ENCODE measurements at regions not wholly inside any gene's neighbourhood (a gene's known extent, or its start where the extent isn't known, plus 50 kb on each side); places are given as distances from the start of the nearest gene placed in this dataset.

GRCh38 chr10:4481192-4481591 is 344.8 kb upstream of the AKR1E2 start:
- H3K4me3 Mint-ChIP-seq: no peak overlapping the region
- H3K9me3 Mint-ChIP-seq: peaks cover 5% of the 10 kb centered on the region
- TF ChIP-seq, protein P1, sequence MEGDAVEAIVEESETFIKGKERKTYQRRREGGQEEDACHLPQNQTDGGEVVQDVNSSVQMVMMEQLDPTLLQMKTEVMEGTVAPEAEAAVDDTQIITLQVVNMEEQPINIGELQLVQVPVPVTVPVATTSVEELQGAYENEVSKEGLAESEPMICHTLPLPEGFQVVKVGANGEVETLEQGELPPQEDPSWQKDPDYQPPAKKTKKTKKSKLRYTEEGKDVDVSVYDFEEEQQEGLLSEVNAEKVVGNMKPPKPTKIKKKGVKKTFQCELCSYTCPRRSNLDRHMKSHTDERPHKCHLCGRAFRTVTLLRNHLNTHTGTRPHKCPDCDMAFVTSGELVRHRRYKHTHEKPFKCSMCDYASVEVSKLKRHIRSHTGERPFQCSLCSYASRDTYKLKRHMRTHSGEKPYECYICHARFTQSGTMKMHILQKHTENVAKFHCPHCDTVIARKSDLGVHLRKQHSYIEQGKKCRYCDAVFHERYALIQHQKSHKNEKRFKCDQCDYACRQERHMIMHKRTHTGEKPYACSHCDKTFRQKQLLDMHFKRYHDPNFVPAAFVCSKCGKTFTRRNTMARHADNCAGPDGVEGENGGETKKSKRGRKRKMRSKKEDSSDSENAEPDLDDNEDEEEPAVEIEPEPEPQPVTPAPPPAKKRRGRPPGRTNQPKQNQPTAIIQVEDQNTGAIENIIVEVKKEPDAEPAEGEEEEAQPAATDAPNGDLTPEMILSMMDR (IDR thresholded peaks at IDR 0.05): no peak
- ATAC-seq (ENCODE audit: low read depth): no peak
- no peaks in the 10 kb centered on the region for H3K36me3 Mint-ChIP-seq (ENCODE audit: low read depth)
- POLR2A ChIA-PET: no interaction called here
- H3K27ac Mint-ChIP-seq: peak overlapping the region; percentile 0
- H3K27me3 Mint-ChIP-seq: peaks cover 1% of the 10 kb centered on the region
- CTCF ChIA-PET: no interaction called here
- no peak for DNase-seq
- intact Hi-C loops (cut with micrococcal nuclease): no loop called here
- peaks cover 2% of the 10 kb centered on the region for H3K4me1 Mint-ChIP-seq

DNA sequence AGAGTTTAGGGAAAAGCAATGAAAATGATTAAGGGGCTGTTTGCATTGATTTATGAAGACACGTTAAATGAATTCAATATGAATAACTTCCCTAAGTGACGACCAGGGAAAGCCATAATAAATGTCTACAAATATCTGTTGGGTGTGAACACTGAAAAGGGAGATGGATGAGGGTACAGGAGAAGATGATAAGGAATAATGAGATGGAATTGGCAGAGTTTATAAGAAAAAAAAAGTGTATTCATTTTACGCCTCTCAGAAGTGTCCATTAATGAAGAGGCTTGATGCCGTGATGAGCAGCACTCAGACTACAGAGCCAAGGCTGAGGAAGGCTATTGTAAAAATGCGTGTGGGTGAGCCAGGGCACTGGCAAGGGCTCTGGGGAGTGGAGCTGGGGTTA is 346.7 kb upstream of the AKR1E2 start:
- ATAC-seq (ENCODE audit: low read depth): no peak
- peaks cover 2% of the 10 kb centered on the region for H3K4me1 Mint-ChIP-seq
- POLR2A ChIA-PET: no interaction called here
- H3K9me3 Mint-ChIP-seq: peaks cover 5% of the 10 kb centered on the region
- peaks cover 1% of the 10 kb centered on the region for H3K27me3 Mint-ChIP-seq
- intact Hi-C loops (cut with micrococcal nuclease): no loop called here
- no peaks in the 10 kb centered on the region for H3K36me3 Mint-ChIP-seq (ENCODE audit: low read depth)
- TF ChIP-seq, protein P1 (IDR thresholded peaks at IDR 0.05): no peak
- CTCF ChIA-PET: no interaction called here
- H3K4me3 Mint-ChIP-seq: no peak overlapping the region
- no peak for DNase-seq
- H3K27ac Mint-ChIP-seq: no peak overlapping the region

GRCh38 chr10:4477664-4478063 is 348.3 kb upstream of the AKR1E2 start:
- H3K4me1 Mint-ChIP-seq: peaks cover 2% of the 10 kb centered on the region
- peaks cover 6% of the 10 kb centered on the region for H3K27me3 Mint-ChIP-seq
- H3K27ac Mint-ChIP-seq: no peak overlapping the region
- POLR2A ChIA-PET: no interaction called here
- ATAC-seq (ENCODE audit: low read depth) (no peak), DNase-seq (no peak)
- H3K4me3 Mint-ChIP-seq: no peak overlapping the region
- TF ChIP-seq, protein P1 (IDR thresholded peaks at IDR 0.05): no peak
- intact Hi-C loops (cut with micrococcal nuclease): no loop called here
- H3K36me3 Mint-ChIP-seq (ENCODE audit: low read depth): no peaks in the 10 kb centered on the region
- CTCF ChIA-PET: no interaction called here
- peaks cover 5% of the 10 kb centered on the region for H3K9me3 Mint-ChIP-seq

- Mint-ChIP-seq H3K4me1 (no peaks in the 10 kb centered on the region), H3K9me3 (peaks cover 5% of the 10 kb centered on the region), H3K27me3 (peaks cover 8% of the 10 kb centered on the region), H3K4me3 (no peak overlapping the region), H3K36me3 (ENCODE audit: low read depth) (no peaks in the 10 kb centered on the region), H3K27ac (no peak overlapping the region)
- TF ChIP-seq, protein P1 (IDR thresholded peaks at IDR 0.05): no peak
- CTCF ChIA-PET: no interaction called here
- intact Hi-C loops (cut with micrococcal nuclease): no loop called here
- no peak for DNase-seq
- no peak for ATAC-seq (ENCODE audit: low read depth)
- POLR2A ChIA-PET: no interaction called here
Observed at GRCh38 chr10:4475827-4476490, 350.0 kb upstream of the AKR1E2 start.

- H3K4me3 Mint-ChIP-seq: no peak overlapping the region
Observed at GRCh38 chr10:4474829-4475228, 351.2 kb upstream of the AKR1E2 start.

More at GRCh38 chr10:4474829-4475228, 351.2 kb upstream of the AKR1E2 start:
- ChIA-PET CTCF (no interaction called here), POLR2A (no interaction called here)
- no peak for ATAC-seq (ENCODE audit: low read depth)
- Mint-ChIP-seq H3K27ac (no peak overlapping the region), H3K27me3 (peaks cover 10% of the 10 kb centered on the region), H3K9me3 (peaks cover 4% of the 10 kb centered on the region), H3K4me1 (no peaks in the 10 kb centered on the region), H3K36me3 (ENCODE audit: low read depth) (no peaks in the 10 kb centered on the region)
- DNase-seq: no peak
- TF ChIP-seq, protein P1 (IDR thresholded peaks at IDR 0.05): no peak
- intact Hi-C loops (cut with micrococcal nuclease): no loop called here
